ENCODE measurements at regions not wholly inside any gene's neighbourhood (a gene's known extent, or its start where the extent isn't known, plus 50 kb on each side); places are given as distances from the start of the nearest gene placed in this dataset.

GRCh38 chr13:67577361-67577760 is 347.2 kb upstream of the PCDH9 start:
- no peak for DNase-seq (ENCODE audit: low read depth)
- TF ChIP-seq, protein P1, sequence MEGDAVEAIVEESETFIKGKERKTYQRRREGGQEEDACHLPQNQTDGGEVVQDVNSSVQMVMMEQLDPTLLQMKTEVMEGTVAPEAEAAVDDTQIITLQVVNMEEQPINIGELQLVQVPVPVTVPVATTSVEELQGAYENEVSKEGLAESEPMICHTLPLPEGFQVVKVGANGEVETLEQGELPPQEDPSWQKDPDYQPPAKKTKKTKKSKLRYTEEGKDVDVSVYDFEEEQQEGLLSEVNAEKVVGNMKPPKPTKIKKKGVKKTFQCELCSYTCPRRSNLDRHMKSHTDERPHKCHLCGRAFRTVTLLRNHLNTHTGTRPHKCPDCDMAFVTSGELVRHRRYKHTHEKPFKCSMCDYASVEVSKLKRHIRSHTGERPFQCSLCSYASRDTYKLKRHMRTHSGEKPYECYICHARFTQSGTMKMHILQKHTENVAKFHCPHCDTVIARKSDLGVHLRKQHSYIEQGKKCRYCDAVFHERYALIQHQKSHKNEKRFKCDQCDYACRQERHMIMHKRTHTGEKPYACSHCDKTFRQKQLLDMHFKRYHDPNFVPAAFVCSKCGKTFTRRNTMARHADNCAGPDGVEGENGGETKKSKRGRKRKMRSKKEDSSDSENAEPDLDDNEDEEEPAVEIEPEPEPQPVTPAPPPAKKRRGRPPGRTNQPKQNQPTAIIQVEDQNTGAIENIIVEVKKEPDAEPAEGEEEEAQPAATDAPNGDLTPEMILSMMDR (IDR thresholded peaks at IDR 0.05; ENCODE audit: insufficient read depth, low read length, poor library complexity, severe bottlenecking), result no peak
- Histone ChIP-seq H3K27me3 (ENCODE audit: control insufficient read depth, insufficient read depth, low read length) (no peaks in the 10 kb centered on the region), H3K36me3 (ENCODE audit: control insufficient read depth, insufficient read depth, low read length) (no peaks in the 10 kb centered on the region), H3K4me3 (ENCODE audit: low read depth, low read length) (no peak overlapping the region)

GRCh38 chr13:67574320-67575233 is 344.4 kb upstream of the PCDH9 start:
- TF ChIP-seq, protein P1 (IDR thresholded peaks at IDR 0.05; ENCODE audit: insufficient read depth, low read length, poor library complexity, severe bottlenecking), result no peak
- Histone ChIP-seq H3K27me3 (ENCODE audit: control insufficient read depth, insufficient read depth, low read length) (no peaks in the 10 kb centered on the region), H3K4me3 (ENCODE audit: low read depth, low read length) (no peak overlapping the region), H3K36me3 (ENCODE audit: control insufficient read depth, insufficient read depth, low read length) (no peaks in the 10 kb centered on the region)
- DNase-seq (ENCODE audit: low read depth), result no peak

GRCh38 chr13:67568205-67568604 is 338.1 kb upstream of the PCDH9 start:
- TF ChIP-seq, protein P1 (IDR thresholded peaks at IDR 0.05; ENCODE audit: insufficient read depth, low read length, poor library complexity, severe bottlenecking), result no peak
- Histone ChIP-seq H3K4me3 (ENCODE audit: low read depth, low read length) (no peak overlapping the region), H3K27me3 (ENCODE audit: control insufficient read depth, insufficient read depth, low read length) (no peaks in the 10 kb centered on the region), H3K36me3 (ENCODE audit: control insufficient read depth, insufficient read depth, low read length) (no peaks in the 10 kb centered on the region)
- DNase-seq (ENCODE audit: low read depth), result no peak

GRCh38 chr13:67557642-67558241 is 327.6 kb upstream of the PCDH9 start:
- TF ChIP-seq, protein P1 (IDR thresholded peaks at IDR 0.05; ENCODE audit: insufficient read depth, low read length, poor library complexity, severe bottlenecking), result no peak
- DNase-seq (ENCODE audit: low read depth), result no peak
- Histone ChIP-seq H3K27me3 (ENCODE audit: control insufficient read depth, insufficient read depth, low read length) (no peaks in the 10 kb centered on the region), H3K4me3 (ENCODE audit: low read depth, low read length) (no peak overlapping the region), H3K36me3 (ENCODE audit: control insufficient read depth, insufficient read depth, low read length) (no peaks in the 10 kb centered on the region)

- Histone ChIP-seq H3K27me3 (ENCODE audit: control insufficient read depth, insufficient read depth, low read length) (no peaks in the 10 kb centered on the region), H3K4me3 (ENCODE audit: low read depth, low read length) (no peak overlapping the region), H3K36me3 (ENCODE audit: control insufficient read depth, insufficient read depth, low read length) (no peaks in the 10 kb centered on the region)
- DNase-seq (ENCODE audit: low read depth), result no peak
- TF ChIP-seq, protein P1 (IDR thresholded peaks at IDR 0.05; ENCODE audit: insufficient read depth, low read length, poor library complexity, severe bottlenecking), result no peak
These were observed 327.0 kb upstream of the PCDH9 start for GRCh38 chr13:67557118-67557517.
